GM23248 (cell line): ENCODE measurements at regions not wholly inside any gene's neighbourhood (a gene's known extent, or its start where the extent isn't known, plus 50 kb on each side); places are given as distances from the start of the nearest gene placed in this dataset.

Experiments used
- EZH2 ChIP-seq: fragments of 200-600 bp; sonication (generic); IDR thresholded peaks from 2 replicates; pipeline ENCODE4 v1.6.1; 2018; ENCODE audit warnings: antibody characterized with exemption, mild to moderate bottlenecking; ENCODE audit not compliant: insufficient read depth, poor library complexity, severe bottlenecking
- EZH2phosphoT487 ChIP-seq: fragments of 200-600 bp; sonication (generic); IDR thresholded peaks from 2 replicates; pipeline ENCODE4 v1.6.1; 2018; ENCODE audit warnings: antibody characterized with exemption, moderate library complexity, mild to moderate bottlenecking, low read depth; ENCODE audit not compliant: insufficient read depth

- no peak for TF ChIP-seq EZH2
- no peak for TF ChIP-seq EZH2phosphoT487
Measured at GRCh38 chr7:25694699-25695098, 457.3 kb upstream of the NFE2L3 start.
